MCF 10A (cell line): ENCODE measurements at regions not wholly inside any gene's neighbourhood (a gene's known extent, or its start where the extent isn't known, plus 50 kb on each side); places are given as distances from the start of the nearest gene placed in this dataset.

Experiments
- BruUV-seq: library from RNA; stranded (reverse); fragments of 400-500 nt; replicated peaks from 2 replicates; lab custom pipeline; 2021; lab: Mats Ljungman, UMichigan
- CTCF ChIA-PET: fragments of 300-600 bp; sonication (Branson Sonifier 250); formaldehyde crosslinking; extraction: SDS; loops from one replicate; lab custom pipeline; 2021; ENCODE audit warnings: antibody characterized with exemption, inconsistent platforms; lab: Yijun Ruan, JAX
- POLR2A ChIA-PET: fragments of 300-600, 350-650 bp; sonication (Branson Sonifier 250); formaldehyde crosslinking; extraction: SDS; loops from one replicate; lab custom pipeline; 2020; ENCODE audit warnings: antibody characterized with exemption, inconsistent platforms; lab: Yijun Ruan, JAX
- DNase-seq: peaks from one replicate; pipeline ENCODE4 v3.0.0-alpha.2; 2018; ENCODE audit not compliant: unreplicated experiment
- H3K27ac Mint-ChIP-seq: one replicate; pipeline ENCODE4 v1.8.0; 2022; ENCODE audit warnings: mild to moderate bottlenecking, low read depth, mixed read lengths; ENCODE audit not compliant: unreplicated experiment
- H3K27me3 Mint-ChIP-seq: one replicate; pipeline ENCODE4 v1.8.0; 2022; ENCODE audit warnings: mixed read lengths; ENCODE audit not compliant: insufficient read depth, unreplicated experiment
- H3K36me3 Mint-ChIP-seq: one replicate; pipeline ENCODE4 v1.8.0; 2022; ENCODE audit warnings: mild to moderate bottlenecking, moderate library complexity, mixed read lengths; ENCODE audit not compliant: insufficient read depth, unreplicated experiment
- H3K4me1 Mint-ChIP-seq: one replicate; pipeline ENCODE4 v1.8.0; 2022; ENCODE audit warnings: mixed read lengths; ENCODE audit not compliant: insufficient read depth, unreplicated experiment
- H3K4me3 Mint-ChIP-seq: one replicate; pipeline ENCODE4 v1.8.0; 2022; ENCODE audit warnings: mild to moderate bottlenecking, moderate library complexity, mixed read lengths; ENCODE audit not compliant: unreplicated experiment
- H3K9me3 Mint-ChIP-seq: one replicate; pipeline ENCODE4 v1.8.0; 2022; ENCODE audit warnings: mixed read lengths; ENCODE audit not compliant: unreplicated experiment
- intact Hi-C: fragments of 100-400 bp; cut with micrococcal nuclease; formaldehyde crosslinking; loops from 2 replicates; pipeline ENCODE4 v1.14.1; 2022
- TF ChIP-seq, protein P1 (sequence below): fragments of 200-600 bp; IDR thresholded peaks from one replicate; pipeline ENCODE4 v1.8.0; 2022; ENCODE audit warnings: antibody characterized with exemption, mild to moderate bottlenecking; ENCODE audit not compliant: unreplicated experiment

DNA sequence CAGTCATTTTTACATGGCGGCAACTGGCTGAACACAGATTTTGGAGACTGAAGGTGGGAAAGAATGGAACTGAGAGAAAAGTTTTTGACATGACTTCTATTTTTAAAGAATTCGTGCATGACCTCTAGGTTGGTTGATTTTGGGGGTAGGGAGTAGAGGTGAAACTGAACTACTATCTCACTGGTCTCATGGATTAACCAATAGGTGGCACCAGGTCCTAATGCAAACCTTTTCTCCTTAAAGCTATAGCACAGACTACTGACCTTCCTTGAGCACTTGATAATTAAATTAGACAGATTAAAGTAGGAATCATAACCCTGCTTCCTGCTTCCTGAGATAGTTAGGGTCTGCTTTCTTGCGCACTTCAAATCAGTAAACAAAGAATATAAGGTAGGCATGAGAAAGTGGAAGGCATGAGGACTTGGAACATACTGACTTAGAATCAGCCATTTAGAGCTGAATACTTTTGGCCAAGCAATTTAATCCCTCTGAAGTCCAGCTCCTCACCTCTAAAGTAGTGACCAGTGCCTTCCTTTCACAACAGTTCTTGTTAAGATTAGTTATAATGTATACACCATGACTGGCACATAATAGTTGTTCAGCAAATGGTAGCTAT is 206.0 kb downstream of the CENPF start:
- H3K36me3 Mint-ChIP-seq = no peaks in the 10 kb centered on the region
- no TSS peak for BruUV-seq
- H3K4me3 Mint-ChIP-seq = no peak overlapping the region
- POLR2A ChIA-PET = interaction anchor here (0.6 to 4.6 kb wide), 13 partner anchors 53 to 758 kb away, joined by 3 to 28 read pairs (median 3); partner anchors contain the start of gene KCTD3
- H3K9me3 Mint-ChIP-seq = peaks cover 26% of the 10 kb centered on the region
- no peak overlapping the region for H3K27ac Mint-ChIP-seq
- H3K4me1 Mint-ChIP-seq = no peaks in the 10 kb centered on the region
- CTCF ChIA-PET = interaction anchor here (0.5 to 6.3 kb wide), 76 partner anchors 9 to 802 kb away, joined by 3 to 160 read pairs (median 4); no protein-coding TSS in a partner anchor
- intact Hi-C loops = loop anchor here (1.0 kb wide), 5 partner anchors 148 to 717 kb away; no protein-coding TSS in a partner anchor
- DNase-seq = peak; percentile 84
- TF ChIP-seq, protein P1, sequence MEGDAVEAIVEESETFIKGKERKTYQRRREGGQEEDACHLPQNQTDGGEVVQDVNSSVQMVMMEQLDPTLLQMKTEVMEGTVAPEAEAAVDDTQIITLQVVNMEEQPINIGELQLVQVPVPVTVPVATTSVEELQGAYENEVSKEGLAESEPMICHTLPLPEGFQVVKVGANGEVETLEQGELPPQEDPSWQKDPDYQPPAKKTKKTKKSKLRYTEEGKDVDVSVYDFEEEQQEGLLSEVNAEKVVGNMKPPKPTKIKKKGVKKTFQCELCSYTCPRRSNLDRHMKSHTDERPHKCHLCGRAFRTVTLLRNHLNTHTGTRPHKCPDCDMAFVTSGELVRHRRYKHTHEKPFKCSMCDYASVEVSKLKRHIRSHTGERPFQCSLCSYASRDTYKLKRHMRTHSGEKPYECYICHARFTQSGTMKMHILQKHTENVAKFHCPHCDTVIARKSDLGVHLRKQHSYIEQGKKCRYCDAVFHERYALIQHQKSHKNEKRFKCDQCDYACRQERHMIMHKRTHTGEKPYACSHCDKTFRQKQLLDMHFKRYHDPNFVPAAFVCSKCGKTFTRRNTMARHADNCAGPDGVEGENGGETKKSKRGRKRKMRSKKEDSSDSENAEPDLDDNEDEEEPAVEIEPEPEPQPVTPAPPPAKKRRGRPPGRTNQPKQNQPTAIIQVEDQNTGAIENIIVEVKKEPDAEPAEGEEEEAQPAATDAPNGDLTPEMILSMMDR = peak; percentile 93
- no peaks in the 10 kb centered on the region for H3K27me3 Mint-ChIP-seq

GRCh38 chr1:214816603-214817002 is 213.6 kb downstream of the CENPF start:
- Mint-ChIP-seq H3K27me3 (no peaks in the 10 kb centered on the region), H3K4me3 (no peak overlapping the region), H3K4me1 (no peaks in the 10 kb centered on the region), H3K9me3 (peaks cover 12% of the 10 kb centered on the region), H3K36me3 (no peaks in the 10 kb centered on the region), H3K27ac (no peak overlapping the region)
- BruUV-seq = no TSS peak
- ChIA-PET CTCF (interaction anchor here (0.7 to 2.0 kb wide), 4 partner anchors 16 to 711 kb away, joined by 3 to 12 read pairs (median 4); partner anchors contain the start of gene KCNK2), POLR2A (no interaction called here)
- no peak for DNase-seq
- TF ChIP-seq, protein P1 = no peak
- intact Hi-C loops = no loop called here

DNA sequence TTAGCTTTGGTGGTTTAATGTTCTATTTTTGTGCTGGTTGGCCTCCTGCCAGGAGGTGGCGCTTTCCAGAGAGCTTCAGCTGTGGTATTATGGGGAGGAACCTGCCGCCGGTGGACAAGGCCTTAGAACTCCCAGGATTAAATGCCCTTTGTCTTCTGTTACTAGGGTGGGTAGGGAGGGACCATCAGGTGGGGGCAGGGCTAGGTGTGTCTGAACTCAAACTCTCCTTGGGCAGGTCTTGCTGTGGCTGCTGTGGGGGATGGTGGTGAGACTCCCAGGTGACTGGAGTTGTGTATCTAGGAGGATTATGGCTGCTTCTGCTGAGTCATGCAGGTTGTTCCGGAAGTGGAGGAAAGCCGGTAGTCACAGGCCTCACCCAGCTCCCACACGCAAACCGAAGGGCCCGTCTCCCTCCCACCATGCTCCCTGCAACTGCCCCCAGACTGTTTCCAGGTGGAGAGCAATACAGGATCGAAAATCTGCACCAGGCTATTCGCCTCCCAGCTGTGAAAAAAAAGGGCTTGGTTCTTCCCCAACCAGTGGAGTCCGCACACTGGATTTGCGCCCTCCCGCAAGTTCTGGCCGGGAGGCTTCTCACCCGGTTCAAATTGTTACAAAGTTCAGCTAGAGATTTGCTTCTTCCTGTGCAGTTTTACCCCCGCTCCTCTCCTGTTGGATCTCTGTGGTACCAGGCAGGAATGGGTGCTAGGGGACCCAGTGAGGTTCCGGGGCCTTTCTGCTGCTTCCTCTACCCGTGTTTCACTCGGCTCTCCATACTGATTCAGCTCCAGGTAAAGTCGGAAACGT is 220.5 kb downstream of the CENPF start:
- Mint-ChIP-seq H3K9me3 (peaks cover 40% of the 10 kb centered on the region), H3K27ac (no peak overlapping the region), H3K36me3 (peaks cover 6% of the 10 kb centered on the region), H3K4me3 (no peak overlapping the region), H3K4me1 (no peaks in the 10 kb centered on the region), H3K27me3 (no peaks in the 10 kb centered on the region)
- POLR2A ChIA-PET = interaction anchor here (0.7 to 1.0 kb wide), 2 partner anchors 10 to 41 kb away, joined by 3 read pairs; no protein-coding TSS in a partner anchor
- TF ChIP-seq, protein P1 = no peak
- no TSS peak for BruUV-seq
- intact Hi-C loops = no loop called here
- CTCF ChIA-PET = interaction anchor here (0.6 to 1.5 kb wide), 8 partner anchors 9 to 704 kb away, joined by 3 to 4 read pairs (median 3); no protein-coding TSS in a partner anchor
- DNase-seq = peak; percentile 14

GRCh38 chr1:214824763-214825162 is 221.8 kb downstream of the CENPF start:
- Mint-ChIP-seq H3K27ac (peak overlapping the region; percentile 17), H3K27me3 (no peaks in the 10 kb centered on the region), H3K4me3 (no peak overlapping the region), H3K9me3 (peaks cover 37% of the 10 kb centered on the region), H3K36me3 (peaks cover 6% of the 10 kb centered on the region), H3K4me1 (no peaks in the 10 kb centered on the region)
- no TSS peak for BruUV-seq
- ChIA-PET POLR2A (interaction anchor here (0.7 to 1.3 kb wide), 6 partner anchors 11 to 198 kb away, joined by 3 to 4 read pairs (median 3); no protein-coding TSS in a partner anchor), CTCF (interaction anchor here (0.6 to 0.9 kb wide), 8 partner anchors 16 to 377 kb away, joined by 3 to 5 read pairs (median 4); no protein-coding TSS in a partner anchor)
- TF ChIP-seq, protein P1 = no peak
- peak; percentile 40 for DNase-seq
- intact Hi-C loops = no loop called here
